ENCODE measurements at regions not wholly inside any gene's neighbourhood (a gene's known extent, or its start where the extent isn't known, plus 50 kb on each side); places are given as distances from the start of the nearest gene placed in this dataset.
"Not testable (repeated sequence)": the region's sequence is repeated elsewhere in the genome, so short reads cannot be mapped to it uniquely, and the experiment has no call there.

- DNase-seq = no peak
Observed at GRCh38 chr2:66171530-66171929, 263.4 kb upstream of the MEIS1 start.

DNA sequence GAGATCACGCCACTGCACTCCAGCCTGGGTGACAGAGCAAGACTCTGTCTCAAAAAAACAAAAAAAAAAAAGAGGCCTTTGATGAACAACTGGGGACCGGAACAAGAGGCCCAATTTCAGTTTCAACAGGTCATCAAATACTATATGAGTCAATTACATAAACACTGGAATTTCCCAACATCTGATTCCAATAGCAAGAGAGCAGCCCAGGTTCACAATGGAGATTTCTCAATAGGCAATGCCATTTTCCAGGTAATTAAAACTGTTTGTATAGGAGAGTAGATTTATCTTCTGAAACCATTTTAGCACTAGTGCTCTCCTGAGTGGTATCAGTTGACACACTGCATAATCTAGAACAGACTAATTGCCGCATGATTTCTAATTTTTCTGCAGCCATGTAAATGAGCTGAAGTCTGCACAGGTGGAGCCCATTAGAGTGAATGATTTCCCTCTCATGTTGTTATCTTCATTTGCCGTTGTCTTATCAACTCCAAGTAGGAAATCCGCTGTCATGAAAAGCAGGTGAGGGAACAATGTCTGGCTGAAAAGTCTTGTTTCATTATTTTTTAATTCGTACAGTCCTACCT, 264.1 kb upstream of the MEIS1 start:
- DNase-seq = no peak

DNA sequence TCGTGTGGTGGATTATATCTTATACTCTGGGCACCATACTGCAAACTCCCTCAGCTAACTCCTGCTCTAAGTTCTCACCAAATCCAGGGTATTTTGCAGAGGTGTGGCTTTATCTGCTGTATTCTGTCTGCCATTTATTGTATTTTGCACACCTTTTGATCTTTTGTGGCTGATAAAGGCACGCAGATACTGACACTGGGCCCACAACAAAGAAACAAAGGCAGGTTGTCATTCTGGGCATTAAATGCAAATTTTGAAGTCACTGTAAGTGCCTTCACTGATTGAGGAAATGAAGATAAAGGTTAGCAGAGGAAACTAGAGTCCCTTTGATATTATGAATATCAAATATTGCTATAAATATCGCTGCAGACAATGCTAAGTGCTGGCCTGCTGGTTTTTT, 265.8 kb upstream of the MEIS1 start:
- DNase-seq = no peak

DNA sequence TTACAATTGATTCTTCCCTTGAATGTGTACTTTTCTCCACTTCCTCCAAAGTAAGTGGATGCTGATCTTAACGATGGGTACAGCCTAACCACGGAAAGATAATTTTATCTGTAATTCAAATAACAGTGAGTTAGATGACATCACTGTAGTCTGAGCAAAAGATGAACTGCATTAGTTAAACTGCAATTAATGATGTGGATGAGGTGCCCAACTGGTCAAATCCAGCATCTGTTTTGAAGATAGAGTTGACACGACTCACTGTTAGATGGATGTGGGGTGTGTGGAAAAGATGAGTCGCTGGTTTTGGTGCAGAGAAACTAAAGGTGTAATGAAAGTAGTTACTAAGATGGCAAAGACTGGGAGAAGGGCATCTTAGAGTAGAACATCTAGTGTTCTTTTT, 270.5 kb upstream of the MEIS1 start:
- no peak for DNase-seq

- no peak for DNase-seq
Observed at GRCh38 chr2:66156171-66156570, 278.8 kb upstream of the MEIS1 start.

- no peak for DNase-seq
Observed at GRCh38 chr2:66153941-66154340, 281.0 kb upstream of the MEIS1 start.

DNA sequence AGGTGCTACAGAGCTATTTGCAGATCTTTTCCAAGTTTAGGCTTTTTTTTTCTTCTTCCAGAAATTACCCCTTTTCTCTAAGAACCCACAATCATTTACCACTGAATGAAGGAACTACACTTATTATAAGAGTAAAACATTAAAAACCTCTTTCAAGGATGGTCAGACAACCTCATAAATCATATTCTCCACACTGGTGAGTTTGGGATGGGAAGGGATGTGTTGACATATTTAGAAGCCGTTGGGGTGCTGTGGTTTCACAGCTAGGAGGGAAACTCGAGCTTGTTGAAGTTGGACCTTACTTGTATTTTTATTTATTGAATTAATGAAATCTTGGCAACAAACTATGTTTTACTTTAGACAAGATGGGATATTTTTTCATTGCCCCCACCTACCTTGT, 289.4 kb upstream of the MEIS1 start:
- no peak for DNase-seq

DNA sequence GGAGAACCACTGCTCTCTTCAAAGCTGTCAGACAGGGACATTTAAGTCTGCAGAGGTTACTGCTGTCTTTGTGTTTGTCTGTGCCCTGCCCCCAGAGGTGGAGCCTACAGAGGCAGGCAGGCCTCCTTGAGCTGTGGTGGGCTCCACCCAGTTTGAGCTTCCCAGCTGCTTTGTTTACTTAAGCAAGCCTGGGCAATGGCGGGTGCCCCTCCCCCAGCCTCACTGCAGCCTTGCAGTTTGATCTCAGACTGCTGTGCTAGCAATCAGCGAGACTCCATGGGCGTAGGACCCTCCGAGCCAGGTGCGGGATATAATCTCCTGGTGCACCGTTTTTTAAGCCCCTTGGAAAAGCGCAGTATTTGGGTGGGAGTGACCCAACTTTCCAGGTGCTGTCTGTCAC, 290.6 kb upstream of the MEIS1 start:
- DNase-seq = not testable (repeated sequence)

DNA sequence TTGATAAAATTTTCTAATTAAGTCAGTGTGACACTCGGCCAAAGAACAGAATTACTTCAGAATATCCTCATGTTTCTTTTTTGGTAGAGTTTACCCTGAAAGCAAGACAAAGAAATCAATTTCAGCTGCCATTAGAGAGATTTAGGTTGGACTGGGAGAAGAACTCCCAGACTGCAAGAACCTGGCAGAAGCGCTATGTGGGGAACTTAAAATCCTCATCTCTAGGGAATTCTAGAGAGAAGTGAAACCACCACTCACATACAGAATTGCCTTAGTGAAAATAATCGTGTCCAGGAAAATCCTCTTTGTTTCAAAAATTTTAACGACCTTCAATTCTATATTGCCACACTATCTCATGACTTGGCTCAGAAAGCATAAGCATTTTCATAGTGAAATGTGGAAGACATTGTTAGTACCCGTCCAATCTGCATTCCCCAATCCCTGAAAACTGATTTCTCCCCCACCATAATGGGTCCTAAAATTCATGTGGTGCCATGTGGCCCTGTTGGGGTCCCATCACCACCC, 297.3 kb upstream of the MEIS1 start:
- no peak for DNase-seq

DNA sequence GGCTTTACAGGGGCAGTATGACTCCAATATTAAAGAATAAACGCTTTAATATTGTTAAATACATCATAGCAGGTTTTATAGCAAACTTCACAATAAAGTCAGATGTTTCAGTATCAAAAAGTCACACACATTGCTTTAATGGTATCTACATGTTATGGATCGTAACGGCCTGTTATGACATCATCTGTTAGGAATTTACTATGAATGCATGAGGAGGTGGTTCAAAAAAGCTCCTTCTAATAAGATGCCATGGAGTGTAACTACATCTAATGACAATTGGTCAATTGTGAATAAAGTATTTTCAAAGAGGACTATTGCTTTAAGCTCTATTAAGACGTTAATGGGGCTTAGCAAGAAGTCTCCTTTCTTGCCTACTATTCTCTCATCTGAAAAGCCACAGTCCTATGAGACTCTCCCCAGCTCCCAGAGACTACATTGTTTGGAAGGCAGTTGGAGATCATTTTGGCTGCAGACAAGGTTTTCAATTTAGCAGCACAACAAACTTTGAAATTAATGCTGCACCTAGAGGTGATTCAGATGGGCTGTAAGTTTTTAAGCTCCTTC, 300.7 kb upstream of the MEIS1 start:
- DNase-seq = no peak

- no peak for DNase-seq
Observed at GRCh38 chr2:66127656-66128055, 307.3 kb upstream of the MEIS1 start.

DNA sequence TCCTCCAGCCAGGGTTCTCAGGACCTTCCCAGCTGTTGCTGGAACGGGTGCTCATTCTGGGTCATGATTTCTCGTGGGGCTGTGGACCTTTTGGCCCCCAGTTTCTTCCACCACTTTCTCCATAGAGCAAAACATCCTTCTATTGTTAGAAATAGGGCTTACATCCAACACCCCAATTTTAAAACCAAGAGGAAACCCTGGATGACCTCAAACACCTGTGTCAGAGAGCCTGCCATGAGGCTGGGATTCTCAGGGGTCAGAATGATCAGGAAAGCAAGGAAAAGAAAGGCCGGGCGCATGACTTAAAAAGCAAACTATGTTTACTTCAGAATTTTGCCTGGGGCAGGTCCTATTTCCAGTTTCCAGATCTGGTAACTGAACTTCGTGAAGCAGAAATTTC, 307.9 kb upstream of the MEIS1 start:
- no peak for DNase-seq

DNA sequence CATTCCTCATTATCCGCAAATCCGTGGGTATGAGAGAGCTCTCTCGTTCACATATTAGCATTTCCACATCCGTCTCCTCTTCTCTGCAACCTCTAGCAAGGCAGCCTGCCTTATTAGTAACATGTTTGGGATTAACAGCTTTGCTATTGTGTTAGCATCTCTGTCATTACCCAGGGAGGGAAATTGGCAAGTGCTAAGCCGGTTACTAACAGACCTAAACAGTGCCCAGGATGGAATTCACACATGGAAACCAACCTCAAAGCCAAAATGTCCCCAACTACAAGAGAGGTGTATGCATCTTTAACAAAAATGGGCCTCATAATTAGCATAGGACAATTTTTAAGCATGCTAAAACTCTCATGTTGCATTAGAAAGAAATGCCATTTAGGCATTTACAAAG, 309.0 kb upstream of the MEIS1 start:
- DNase-seq = no peak

- no peak for DNase-seq
Observed at GRCh38 chr2:66122516-66122915, 312.4 kb upstream of the MEIS1 start.

- no peak for DNase-seq
Observed at GRCh38 chr2:66121946-66122345, 313.0 kb upstream of the MEIS1 start.

GRCh38 chr2:66113988-66114625, 320.8 kb upstream of the MEIS1 start:
- no peak for DNase-seq

DNA sequence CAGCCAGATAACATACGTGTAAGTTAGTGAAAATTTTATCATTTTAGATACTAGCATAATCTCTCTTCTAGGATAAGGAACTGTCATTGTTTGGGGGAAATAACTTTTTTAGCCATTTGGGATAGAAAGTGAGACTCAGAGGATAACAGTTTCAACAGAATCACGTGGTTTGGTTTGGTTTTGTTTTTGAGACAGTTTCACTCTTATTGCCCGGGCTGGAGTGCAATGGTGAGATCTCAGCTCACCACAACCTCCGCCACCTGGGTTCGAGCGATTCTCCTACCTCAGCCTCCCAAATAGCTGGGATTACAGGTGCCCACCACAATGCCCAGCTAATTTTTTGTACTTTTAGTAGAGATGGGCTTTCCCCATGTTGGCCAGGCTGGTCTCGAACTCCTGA, 323.2 kb upstream of the MEIS1 start:
- DNase-seq = no peak

GRCh38 chr2:66110608-66111007, 324.3 kb upstream of the MEIS1 start:
- DNase-seq = no peak

GRCh38 chr2:66110086-66110485, 324.8 kb upstream of the MEIS1 start:
- DNase-seq = no peak

DNA sequence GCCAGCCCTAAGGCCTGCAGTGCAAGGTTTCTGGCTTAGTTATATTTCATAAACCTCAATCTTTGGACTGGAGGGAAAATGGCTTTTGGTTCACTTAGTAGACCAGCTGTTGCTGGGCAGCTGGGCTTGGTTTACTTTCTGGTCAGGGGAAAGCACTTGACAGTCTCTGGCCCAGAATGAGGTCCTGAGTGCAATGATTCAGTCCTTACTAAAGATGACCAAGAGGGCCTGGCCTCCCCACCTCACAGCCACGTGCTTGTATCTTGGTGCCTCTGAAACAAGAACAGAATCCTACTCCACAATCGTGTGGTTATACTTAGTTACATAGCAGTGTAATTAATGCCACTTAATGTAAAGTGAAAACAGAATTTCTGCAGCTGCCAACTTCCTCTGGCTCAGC, 325.5 kb upstream of the MEIS1 start:
- DNase-seq = no peak

GRCh38 chr2:66105066-66105753, 329.7 kb upstream of the MEIS1 start:
- no peak for DNase-seq

DNA sequence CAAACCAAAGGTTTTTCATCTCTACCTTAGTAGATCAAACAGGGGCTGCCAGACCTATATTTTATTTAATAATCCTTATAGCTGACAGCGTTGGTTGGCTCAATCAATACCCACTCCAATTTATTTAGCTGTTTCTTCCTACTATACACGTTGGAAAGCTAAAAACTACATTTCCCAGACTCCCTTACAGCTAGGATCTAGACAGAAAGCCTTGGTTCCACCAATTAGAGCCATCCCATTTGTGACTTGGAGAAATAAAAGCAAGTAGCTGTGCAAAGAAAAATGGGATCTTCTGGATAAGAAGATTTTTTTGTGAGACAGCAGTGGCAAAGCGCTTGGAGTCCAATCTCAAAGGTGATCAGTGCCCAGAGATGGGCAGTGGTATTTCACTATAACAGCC, 331.3 kb upstream of the MEIS1 start:
- no peak for DNase-seq

DNA sequence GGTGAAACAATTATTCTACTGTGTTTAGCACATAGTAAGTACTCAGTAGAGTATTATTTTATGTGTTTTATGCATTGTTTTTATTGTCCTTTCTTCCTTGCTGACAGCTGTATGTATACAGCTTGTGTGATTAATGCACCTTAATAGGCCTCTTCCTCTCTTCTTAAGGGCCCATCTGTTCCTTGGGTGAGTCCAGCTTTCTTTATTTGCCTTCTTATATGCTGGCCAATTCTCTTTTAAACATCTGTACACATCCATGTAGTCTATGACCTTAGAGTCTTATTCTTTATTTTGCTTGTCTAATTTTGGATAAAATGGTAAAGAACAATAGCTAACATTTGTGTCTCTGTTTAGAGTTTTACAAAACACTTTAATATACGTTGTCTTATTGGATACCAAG, 333.7 kb upstream of the MEIS1 start:
- DNase-seq = no peak

DNA sequence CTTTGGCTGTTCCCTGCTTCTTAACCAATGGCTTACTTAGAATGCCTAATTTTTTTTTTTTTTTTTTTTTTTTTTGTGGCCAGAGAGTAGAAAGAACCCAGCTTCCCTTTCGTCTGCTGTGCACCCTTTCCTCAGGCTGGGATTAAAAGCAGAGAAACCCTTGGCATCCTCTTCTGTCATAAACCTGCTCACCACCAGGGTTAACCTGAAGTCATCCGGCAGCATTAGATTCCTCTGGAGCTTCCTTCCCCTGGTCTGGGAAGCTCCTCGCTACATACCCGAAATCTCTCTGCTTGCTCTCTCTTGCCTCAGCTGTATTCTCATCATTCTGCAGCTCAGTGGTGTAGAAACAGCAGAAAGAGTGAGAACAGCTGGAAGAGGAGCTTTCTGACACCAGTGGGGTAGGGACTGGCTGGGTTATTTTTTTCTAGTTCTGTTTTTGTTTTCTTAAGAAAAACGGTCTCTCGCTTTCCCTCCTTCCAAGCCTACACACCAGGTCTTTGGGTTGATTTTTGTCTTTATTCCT, 339.0 kb upstream of the MEIS1 start:
- no peak for DNase-seq
